HG02852 (cell line): ENCODE measurements at regions not wholly inside any gene's neighbourhood (a gene's known extent, or its start where the extent isn't known, plus 50 kb on each side); places are given as distances from the start of the nearest gene placed in this dataset.

ENCODE experiments used
- ATAC-seq: cut with Tn5 transposase; IDR thresholded peaks from one replicate; pipeline ENCODE4 v1.9.1; 2021; ENCODE audit warnings: mild to moderate bottlenecking, moderate library complexity; ENCODE audit not compliant: unreplicated experiment

GRCh38 chr5:73295447-73295846 is 122.5 kb downstream of the TMEM174 start:
- no peak for ATAC-seq

GRCh38 chr5:73292816-73293459 is 119.9 kb downstream of the TMEM174 start:
- ATAC-seq, result no peak

GRCh38 chr5:73291873-73292272 is 118.9 kb downstream of the TMEM174 start:
- ATAC-seq, result no peak

GRCh38 chr5:73290242-73290641 is 117.2 kb downstream of the TMEM174 start:
- ATAC-seq, result no peak

GRCh38 chr5:73288803-73289720 is 116.1 kb downstream of the TMEM174 start:
- ATAC-seq, result no peak

- ATAC-seq, result no peak
These were observed 113.9 kb downstream of the TMEM174 start for GRCh38 chr5:73286896-73287295.

- no peak for ATAC-seq
These were observed 112.0 kb downstream of the TMEM174 start for GRCh38 chr5:73284985-73285384.

GRCh38 chr5:73284220-73284795 is 111.3 kb downstream of the TMEM174 start:
- no peak for ATAC-seq

GRCh38 chr5:73282923-73283322 is 109.9 kb downstream of the TMEM174 start:
- no peak for ATAC-seq

- no peak for ATAC-seq
These were observed 109.4 kb downstream of the TMEM174 start for GRCh38 chr5:73282383-73282782.

- ATAC-seq, result no peak
These were observed 108.1 kb downstream of the TMEM174 start for GRCh38 chr5:73280821-73281746.

- ATAC-seq, result no peak
These were observed 107.4 kb downstream of the TMEM174 start for GRCh38 chr5:73280386-73280785.

- ATAC-seq, result no peak
These were observed 106.8 kb downstream of the TMEM174 start for GRCh38 chr5:73279805-73280204.

- no peak for ATAC-seq
These were observed 105.7 kb downstream of the TMEM174 start for GRCh38 chr5:73278693-73279092.

GRCh38 chr5:73274881-73275663 is 102.1 kb downstream of the TMEM174 start:
- no peak for ATAC-seq

- ATAC-seq, result no peak
These were observed 101.1 kb downstream of the TMEM174 start for GRCh38 chr5:73274121-73274520.

GRCh38 chr5:73273379-73274050 is 100.5 kb downstream of the TMEM174 start:
- ATAC-seq, result no peak

GRCh38 chr5:73272351-73272750 is 99.4 kb downstream of the TMEM174 start:
- ATAC-seq, result no peak

GRCh38 chr5:73268826-73269225 is 95.8 kb downstream of the TMEM174 start:
- no peak for ATAC-seq
